Esophagus muscularis mucosa (tissue), 4 donors: ENCODE measurements at regions not wholly inside any gene's neighbourhood (a gene's known extent, or its start where the extent isn't known, plus 50 kb on each side); places are given as distances from the start of the nearest gene placed in this dataset.
"Not testable (repeated sequence)": the region's sequence is repeated elsewhere in the genome, so short reads cannot be mapped to it uniquely, and the experiment has no call there.

Experiments
- DNase-seq: peaks from one replicate; pipeline ENCODE4 v3.0.0-alpha.2; 2017; ENCODE audit errors: extremely low spot score
- H3K27ac ChIP-seq, 4 donors: fragments of 200-600 bp; sonication (generic); replicated peaks in 1 of 4; 1 replicate in 3 of 4; 2 replicates in 1 of 4; pipeline ENCODE4 v1.5.1; 2016 to 2019; ENCODE audit warnings: mild to moderate bottlenecking in 1 of 4
- H3K27me3 ChIP-seq, 4 donors: fragments of 200-600 bp; sonication (generic); one replicate each; pipeline versions ENCODE4 v1.5.1 to v1.6.0; 2016 to 2019
- H3K36me3 ChIP-seq, 4 donors: fragments of 200-600 bp; sonication (generic); one replicate each; pipeline ENCODE4 v1.5.1; 2016 to 2019
- H3K4me1 ChIP-seq, 4 donors: fragments of 200-600 bp; sonication (generic); one replicate each; pipeline ENCODE4 v1.5.1; 2016 to 2019
- H3K4me3 ChIP-seq, 4 donors: fragments of 200-600 bp; sonication (generic); 1 replicate in 2 of 4; 2 replicates in 2 of 4; pipeline ENCODE4 v1.5.1; 2016 to 2019; ENCODE audit warnings: mild to moderate bottlenecking in 4 of 4, moderate library complexity in 1 of 4
- H3K9me3 ChIP-seq, 4 donors: fragments of 200-600 bp; sonication (generic); 1 replicate in 3 of 4; 2 replicates in 1 of 4; pipeline ENCODE4 v1.5.1; 2016 to 2019
- CTCF ChIP-seq, 3 experiments: fragments of 200-600 bp in 2 of 3; fragments of 450-650 bp in 1 of 3; sonication (generic) in 2 of 3; IDR thresholded peaks; one replicate each; pipeline ENCODE4 v1.5.1; 2017 to 2019; ENCODE audit warnings: antibody characterized with exemption in 3 of 3, mild to moderate bottlenecking in 2 of 3, moderate library complexity in 1 of 3
- EP300 ChIP-seq: sonication (generic); formaldehyde crosslinking; IDR thresholded peaks from one replicate; pipeline ENCODE4 v1.6.1; 2017; ENCODE audit warnings: antibody characterized with exemption
- POLR2A ChIP-seq: fragments of 450-650 bp; IDR thresholded peaks from one replicate; pipeline ENCODE4 v1.6.1; 2017; ENCODE audit warnings: antibody characterized with exemption, moderate library complexity, mild to moderate bottlenecking, low read depth
- POLR2AphosphoS5 ChIP-seq, 2 donors: sonication (generic); formaldehyde crosslinking; IDR thresholded peaks; one replicate each; pipeline ENCODE4 v1.6.1; 2017; ENCODE audit warnings: antibody characterized with exemption in 2 of 2
- WGBS: methylation state at CpG from one replicate; pipeline ENCODE4 v1.1.5; 2018; 5-methylcytosine and 5-hydroxymethylcytosine counted together
- intact Hi-C: fragments of 100-400 bp; cut with DNase I; formaldehyde crosslinking; loops from one replicate; pipeline ENCODE4 v1.15.1; 2023

- Histone ChIP-seq H3K36me3 (no peaks in the 10 kb centered on the region), H3K9me3 (no peaks in the 10 kb centered on the region), H3K27me3 (no peaks in the 10 kb centered on the region), H3K4me3 (no peak overlapping the region), H3K27ac (no peak overlapping the region), H3K4me1 (peaks cover 0 to 13% (median 7%) of the 10 kb centered on the region in 4 donors)
- no peak for DNase-seq
- TF ChIP-seq CTCF (IDR thresholded peaks at IDR 0.05) (no peak), EP300 (no peak), POLR2A (no peak), POLR2AphosphoS5 (IDR thresholded peaks at IDR 0.05) (no peak)
- 95% methylated on average over 1 of the region's 1 CpG for WGBS
- intact Hi-C loops = no loop called here
These were observed 76.3 kb upstream of the TIAM1 start for GRCh38 chr21:31420354-31420753.

- TF ChIP-seq POLR2AphosphoS5 (IDR thresholded peaks at IDR 0.05) (no peak), CTCF (IDR thresholded peaks at IDR 0.05) (no peak), POLR2A (no peak), EP300 (no peak)
These were observed 74.4 kb upstream of the TIAM1 start for GRCh38 chr21:31418377-31419001.

GRCh38 chr21:31417214-31417613 lies 73.2 kb upstream of the TIAM1 start:
- H3K27me3 ChIP-seq, H3K27ac ChIP-seq, H3K4me3 ChIP-seq, H3K9me3 ChIP-seq, DNase-seq, intact Hi-C loops, H3K4me1 ChIP-seq, H3K36me3 ChIP-seq: not testable (repeated sequence)
- WGBS = 94% methylated on average over 3 of the region's 3 CpGs

More at GRCh38 chr21:31418377-31419001, 74.4 kb upstream of the TIAM1 start:
- no peaks in the 10 kb centered on the region for H3K9me3 ChIP-seq
- no peak overlapping the region for H3K4me3 ChIP-seq
- no peaks in the 10 kb centered on the region for H3K27me3 ChIP-seq
- H3K36me3 ChIP-seq = no peaks in the 10 kb centered on the region
- no peaks in the 10 kb centered on the region for H3K4me1 ChIP-seq
- intact Hi-C loops = no loop called here
- H3K27ac ChIP-seq = no peak overlapping the region
- DNase-seq = no peak
- 90% methylated on average over 9 of the region's 9 CpGs for WGBS

GRCh38 chr21:31416465-31416864 lies 72.4 kb upstream of the TIAM1 start:
- TF ChIP-seq POLR2AphosphoS5 (IDR thresholded peaks at IDR 0.05) = no peak
- TF ChIP-seq CTCF (IDR thresholded peaks at IDR 0.05) = no peak
- TF ChIP-seq POLR2A = no peak
- TF ChIP-seq EP300 = no peak
- WGBS = 100% methylated on average over 2 of the region's 2 CpGs
- no peak for DNase-seq
- intact Hi-C loops = no loop called here
- Histone ChIP-seq H3K36me3 (no peaks in the 10 kb centered on the region), H3K27ac (no peak overlapping the region), H3K27me3 (no peaks in the 10 kb centered on the region), H3K9me3 (no peaks in the 10 kb centered on the region), H3K4me1 (no peaks in the 10 kb centered on the region), H3K4me3 (no peak overlapping the region)

GRCh38 chr21:31414263-31415000 lies 70.4 kb upstream of the TIAM1 start:
- H3K9me3 ChIP-seq = no peaks in the 10 kb centered on the region
- intact Hi-C loops = no loop called here
- H3K36me3 ChIP-seq = no peaks in the 10 kb centered on the region
- H3K4me1 ChIP-seq = no peaks in the 10 kb centered on the region
- no peak overlapping the region for H3K27ac ChIP-seq
- TF ChIP-seq EP300 = no peak
- no peak for TF ChIP-seq POLR2AphosphoS5 (IDR thresholded peaks at IDR 0.05)
- TF ChIP-seq POLR2A = no peak
- no peak for TF ChIP-seq CTCF (IDR thresholded peaks at IDR 0.05)
- WGBS = 71% methylated on average over 12 of the region's 12 CpGs
- no peak overlapping the region for H3K4me3 ChIP-seq
- no peaks in the 10 kb centered on the region for H3K27me3 ChIP-seq
- no peak for DNase-seq
